ENCODE measurements at regions not wholly inside any gene's neighbourhood (a gene's known extent, or its start where the extent isn't known, plus 50 kb on each side); places are given as distances from the start of the nearest gene placed in this dataset.
"Not testable (repeated sequence)": the region's sequence is repeated elsewhere in the genome, so short reads cannot be mapped to it uniquely, and the experiment has no call there.

GRCh38 chr3:95587641-95588040 lies 1226.8 kb upstream of the EPHA6 start:
- DNase-seq, result not testable (repeated sequence)

- DNase-seq, result no peak
These were observed 1225.9 kb upstream of the EPHA6 start for GRCh38 chr3:95588473-95588872.

- DNase-seq, result no peak
These were observed 1218.8 kb upstream of the EPHA6 start for GRCh38 chr3:95595416-95596075.

- no peak for DNase-seq
These were observed 1206.5 kb upstream of the EPHA6 start for GRCh38 chr3:95607926-95608325.

GRCh38 chr3:95609411-95609810 lies 1205.0 kb upstream of the EPHA6 start:
- DNase-seq, result no peak

- DNase-seq, result no peak
These were observed 1201.8 kb upstream of the EPHA6 start for GRCh38 chr3:95612611-95613010.

GRCh38 chr3:95613993-95614392 lies 1200.4 kb upstream of the EPHA6 start:
- no peak for DNase-seq

GRCh38 chr3:95615592-95616310 lies 1198.6 kb upstream of the EPHA6 start:
- no peak for DNase-seq

GRCh38 chr3:95626107-95626506 lies 1188.3 kb upstream of the EPHA6 start:
- DNase-seq, result no peak

- no peak for DNase-seq
These were observed 1187.1 kb upstream of the EPHA6 start for GRCh38 chr3:95627293-95627692.

GRCh38 chr3:95627697-95628096 lies 1186.7 kb upstream of the EPHA6 start:
- DNase-seq, result no peak

GRCh38 chr3:95629802-95630201 lies 1184.6 kb upstream of the EPHA6 start:
- no peak for DNase-seq

- DNase-seq, result no peak
These were observed 1169.1 kb upstream of the EPHA6 start for GRCh38 chr3:95645291-95645690.

- no peak for DNase-seq
These were observed 1159.6 kb upstream of the EPHA6 start for GRCh38 chr3:95654570-95655362.

GRCh38 chr3:95655363-95655986 lies 1158.9 kb upstream of the EPHA6 start:
- no peak for DNase-seq

GRCh38 chr3:95670765-95671164 lies 1143.6 kb upstream of the EPHA6 start:
- no peak for DNase-seq

GRCh38 chr3:95673215-95673614 lies 1141.2 kb upstream of the EPHA6 start:
- no peak for DNase-seq

GRCh38 chr3:95705786-95706418 lies 1108.5 kb upstream of the EPHA6 start:
- DNase-seq, result peak; percentile 9 to 24

GRCh38 chr3:95707268-95707667 lies 1107.1 kb upstream of the EPHA6 start:
- no peak for DNase-seq

GRCh38 chr3:95710684-95711083 lies 1103.7 kb upstream of the EPHA6 start:
- no peak for DNase-seq

GRCh38 chr3:95711789-95712188 lies 1102.6 kb upstream of the EPHA6 start:
- no peak for DNase-seq

- DNase-seq, result no peak
These were observed 1099.3 kb upstream of the EPHA6 start for GRCh38 chr3:95715128-95715527.

GRCh38 chr3:95717048-95717447 lies 1097.3 kb upstream of the EPHA6 start:
- DNase-seq, result no peak
